Mesothelial cell of epicardium (in vitro differentiated cells): ENCODE measurements at regions not wholly inside any gene's neighbourhood (a gene's known extent, or its start where the extent isn't known, plus 50 kb on each side); places are given as distances from the start of the nearest gene placed in this dataset.

Source experiments
- DNase-seq, 2 experiments: peaks; one replicate each; pipeline ENCODE4 v3.0.0; 2021; ENCODE audit warnings: low spot score in 2 of 2; ENCODE audit not compliant: unreplicated experiment in 2 of 2
- H3K27ac Mint-ChIP-seq: 2 replicates; pipeline ENCODE4 v1.8.0; 2021; ENCODE audit warnings: mixed read lengths
- H3K27me3 Mint-ChIP-seq: 2 replicates; pipeline ENCODE4 v1.8.0; 2021; ENCODE audit warnings: low read depth, mixed read lengths
- H3K36me3 Mint-ChIP-seq: 2 replicates; pipeline ENCODE4 v1.8.0; 2021; ENCODE audit warnings: mixed read lengths
- H3K4me1 Mint-ChIP-seq: 2 replicates; pipeline ENCODE4 v1.8.0; 2021; ENCODE audit warnings: mixed read lengths
- H3K4me3 Mint-ChIP-seq: 2 replicates; pipeline ENCODE4 v1.8.0; 2021; ENCODE audit warnings: mild to moderate bottlenecking, moderate library complexity, mixed read lengths
- H3K9me3 Mint-ChIP-seq: 2 replicates; pipeline ENCODE4 v1.8.0; 2021; ENCODE audit warnings: mixed read lengths
- CTCF ChIP-seq: fragments of 200-600 bp; sonication (generic); IDR thresholded peaks from one replicate; pipeline ENCODE4 v1.5.0; 2021; ENCODE audit warnings: antibody characterized with exemption; ENCODE audit not compliant: unreplicated experiment

- peaks cover 22% of the 10 kb centered on the region for H3K4me1 Mint-ChIP-seq
- H3K36me3 Mint-ChIP-seq = no peaks in the 10 kb centered on the region
- peaks cover 83% of the 10 kb centered on the region for H3K27me3 Mint-ChIP-seq
- no peak for TF ChIP-seq CTCF
- no peak overlapping the region for H3K27ac Mint-ChIP-seq
- no peak for DNase-seq
- no peak overlapping the region for H3K4me3 Mint-ChIP-seq
- H3K9me3 Mint-ChIP-seq = no peaks in the 10 kb centered on the region
Measured at GRCh38 chr5:73231246-73231778, 58.3 kb downstream of the TMEM174 start.

GRCh38 chr5:73230264-73231245, 57.6 kb downstream of the TMEM174 start:
- H3K4me3 Mint-ChIP-seq = no peak overlapping the region
- DNase-seq = peak in 1 of 2 experiments; percentile 40
- no peak overlapping the region for H3K27ac Mint-ChIP-seq
- H3K27me3 Mint-ChIP-seq = peaks cover 81% of the 10 kb centered on the region
- no peaks in the 10 kb centered on the region for H3K36me3 Mint-ChIP-seq
- H3K4me1 Mint-ChIP-seq = peaks cover 22% of the 10 kb centered on the region
- H3K9me3 Mint-ChIP-seq = no peaks in the 10 kb centered on the region
- TF ChIP-seq CTCF = no peak

- TF ChIP-seq CTCF = no peak
- H3K9me3 Mint-ChIP-seq = no peaks in the 10 kb centered on the region
- no peak for DNase-seq
- no peak overlapping the region for H3K4me3 Mint-ChIP-seq
- H3K4me1 Mint-ChIP-seq = peaks cover 22% of the 10 kb centered on the region
- H3K36me3 Mint-ChIP-seq = no peaks in the 10 kb centered on the region
- H3K27me3 Mint-ChIP-seq = peaks cover 79% of the 10 kb centered on the region
- peak overlapping the region; percentile 50 for H3K27ac Mint-ChIP-seq
Measured at GRCh38 chr5:73229271-73229670, 56.3 kb downstream of the TMEM174 start.

DNA sequence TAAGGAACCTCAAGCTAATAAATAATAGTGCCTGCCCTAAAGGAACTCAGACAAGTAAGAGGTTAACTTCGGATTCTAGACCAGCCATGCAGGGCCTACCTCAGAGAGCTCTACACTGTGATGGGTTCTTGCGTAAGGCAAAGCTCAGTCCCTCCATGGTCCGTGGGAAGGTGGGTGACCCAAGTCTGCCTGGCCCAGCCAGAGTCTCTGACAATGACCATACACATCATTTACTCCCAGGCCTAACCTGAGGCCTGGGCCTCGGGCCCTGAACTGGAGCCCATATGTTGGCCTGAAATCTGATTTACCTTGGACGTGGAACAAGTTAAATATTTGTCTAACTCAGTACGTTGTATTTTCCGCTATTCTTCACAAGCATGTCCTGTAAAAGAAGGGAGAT, 55.1 kb downstream of the TMEM174 start:
- peaks cover 74% of the 10 kb centered on the region for H3K27me3 Mint-ChIP-seq
- TF ChIP-seq CTCF = no peak
- no peaks in the 10 kb centered on the region for H3K36me3 Mint-ChIP-seq

More for the DNA sequence above, 55.1 kb downstream of the TMEM174 start:
- H3K4me3 Mint-ChIP-seq = no peak overlapping the region
- H3K9me3 Mint-ChIP-seq = no peaks in the 10 kb centered on the region
- peaks cover 17% of the 10 kb centered on the region for H3K4me1 Mint-ChIP-seq
- DNase-seq = no peak
- H3K27ac Mint-ChIP-seq = no peak overlapping the region
